Upper lobe of right lung (tissue), 1 donor: ENCODE measurements at regions not wholly inside any gene's neighbourhood (a gene's known extent, or its start where the extent isn't known, plus 50 kb on each side); places are given as distances from the start of the nearest gene placed in this dataset.
"Not testable (repeated sequence)": the region's sequence is repeated elsewhere in the genome, so short reads cannot be mapped to it uniquely, and the experiment has no call there.

ENCODE experiments used
- ATAC-seq: fragments of 200-7000 bp; cut with Tn5 transposase; one replicate; pipeline ENCODE4 v1.9.1; 2020; ENCODE audit warnings: mild to moderate bottlenecking, moderate library complexity
- DNase-seq: peaks from one replicate; pipeline ENCODE4 v3.0.0-alpha.2; 2020
- H3K27ac ChIP-seq: fragments of 200-600 bp; one replicate; pipeline ENCODE4 v1.8.0; 2022
- H3K27me3 ChIP-seq: fragments of 200-600 bp; one replicate; pipeline ENCODE4 v1.8.0; 2022; ENCODE audit warnings: mild to moderate bottlenecking
- H3K36me3 ChIP-seq: fragments of 200-600 bp; one replicate; pipeline ENCODE4 v1.8.0; 2022
- H3K4me1 ChIP-seq: fragments of 200-600 bp; one replicate; pipeline ENCODE4 v1.8.0; 2022
- H3K4me3 ChIP-seq: fragments of 200-600 bp; one replicate; pipeline ENCODE4 v1.8.0; 2022; ENCODE audit warnings: mild to moderate bottlenecking
- H3K9me3 ChIP-seq: fragments of 200-600 bp; one replicate; pipeline ENCODE4 v1.8.0; 2022
- CTCF ChIP-seq: fragments of 200-600 bp; IDR thresholded peaks from one replicate; pipeline ENCODE4 v1.8.0; 2022; ENCODE audit warnings: antibody characterized with exemption
- intact Hi-C: fragments of 100-400 bp; cut with DNase I; formaldehyde crosslinking; loops from one replicate; pipeline ENCODE4 v1.11.0; 2022
- donor health status: DM: no; HTN: yes; CAD: no; lungs with severe emphysema.

GRCh38 chr9:106207298-106207697 lies 513.0 kb downstream of the TMEM38B start:
- no peaks in the 10 kb centered on the region for H3K27me3 ChIP-seq
- no peak overlapping the region for H3K27ac ChIP-seq
- no peaks in the 10 kb centered on the region for H3K36me3 ChIP-seq
- no peak for ATAC-seq
- no peaks in the 10 kb centered on the region for H3K4me1 ChIP-seq
- H3K4me3 ChIP-seq, result no peak overlapping the region
- TF ChIP-seq CTCF, result no peak
- DNase-seq, result no peak
- intact Hi-C loops, result no loop called here
- no peaks in the 10 kb centered on the region for H3K9me3 ChIP-seq

GRCh38 chr9:106218427-106218826 lies 524.1 kb downstream of the TMEM38B start:
- Histone ChIP-seq H3K27me3 (no peaks in the 10 kb centered on the region), H3K27ac (no peak overlapping the region), H3K4me1 (no peaks in the 10 kb centered on the region), H3K9me3 (no peaks in the 10 kb centered on the region), H3K4me3 (no peak overlapping the region), H3K36me3 (no peaks in the 10 kb centered on the region)
- intact Hi-C loops, result no loop called here
- TF ChIP-seq CTCF, result no peak
- no peak for ATAC-seq
- DNase-seq, result no peak

GRCh38 chr9:106218854-106219253 lies 524.5 kb downstream of the TMEM38B start:
- ATAC-seq (no peak), DNase-seq (no peak)
- no peaks in the 10 kb centered on the region for H3K36me3 ChIP-seq
- intact Hi-C loops, result no loop called here
- H3K4me1 ChIP-seq, result no peaks in the 10 kb centered on the region
- H3K4me3 ChIP-seq, result no peak overlapping the region
- no peak overlapping the region for H3K27ac ChIP-seq
- H3K27me3 ChIP-seq, result no peaks in the 10 kb centered on the region
- no peak for TF ChIP-seq CTCF
- H3K9me3 ChIP-seq, result no peaks in the 10 kb centered on the region

GRCh38 chr9:106220415-106220814 lies 526.1 kb downstream of the TMEM38B start:
- Histone ChIP-seq H3K36me3 (no peaks in the 10 kb centered on the region), H3K27me3 (no peaks in the 10 kb centered on the region), H3K4me1 (no peaks in the 10 kb centered on the region), H3K27ac (no peak overlapping the region), H3K9me3 (no peaks in the 10 kb centered on the region), H3K4me3 (no peak overlapping the region)
- intact Hi-C loops, result no loop called here
- ATAC-seq (no peak), DNase-seq (no peak)
- TF ChIP-seq CTCF, result no peak

GRCh38 chr9:106228861-106229260 lies 534.5 kb downstream of the TMEM38B start:
- no peak overlapping the region for H3K4me3 ChIP-seq
- TF ChIP-seq CTCF, result no peak
- ATAC-seq, result no peak
- no peak overlapping the region for H3K27ac ChIP-seq
- H3K27me3 ChIP-seq, result no peaks in the 10 kb centered on the region
- H3K36me3 ChIP-seq, result no peaks in the 10 kb centered on the region
- DNase-seq, result no peak
- intact Hi-C loops, result no loop called here
- H3K4me1 ChIP-seq, result no peaks in the 10 kb centered on the region
- H3K9me3 ChIP-seq, result no peaks in the 10 kb centered on the region

GRCh38 chr9:106233116-106233515 lies 538.8 kb downstream of the TMEM38B start:
- no peaks in the 10 kb centered on the region for H3K4me1 ChIP-seq
- no peaks in the 10 kb centered on the region for H3K36me3 ChIP-seq
- H3K4me3 ChIP-seq, result no peak overlapping the region
- no peaks in the 10 kb centered on the region for H3K9me3 ChIP-seq
- H3K27me3 ChIP-seq, result no peaks in the 10 kb centered on the region
- no peak for ATAC-seq
- no peak overlapping the region for H3K27ac ChIP-seq
- DNase-seq, result no peak
- TF ChIP-seq CTCF, result no peak
- intact Hi-C loops, result no loop called here

GRCh38 chr9:106260908-106261307 lies 566.6 kb downstream of the TMEM38B start:
- H3K27ac ChIP-seq, ATAC-seq, H3K9me3 ChIP-seq, H3K4me3 ChIP-seq, H3K27me3 ChIP-seq, DNase-seq, H3K36me3 ChIP-seq, H3K4me1 ChIP-seq, intact Hi-C loops: not testable (repeated sequence)
